ENCODE measurements at regions not wholly inside any gene's neighbourhood (a gene's known extent, or its start where the extent isn't known, plus 50 kb on each side); places are given as distances from the start of the nearest gene placed in this dataset.

GRCh38 chr11:69375316-69376154 is 81.6 kb downstream of the MYEOV start:
- 66 to 90% methylated on average over 4 to 12 of the region's 22 CpGs for WGBS, 2 donors

GRCh38 chr11:69376155-69377028 is 82.4 kb downstream of the MYEOV start:
- no peak for DNase-seq
- H3K4me3 ChIP-seq: peak overlapping the region in 2 of 4 donors; percentile 15 to 40
- WGBS, 2 donors: 68 to 84% methylated on average over 6 to 14 of the region's 20 CpGs
- H3K4me1 ChIP-seq: peaks cover 12 to 59% (median 27%) of the 10 kb centered on the region in 3 donors
- no peak for TF ChIP-seq CTCF (IDR thresholded peaks at IDR 0.05)
- no peak for TF ChIP-seq POLR2A (IDR thresholded peaks at IDR 0.05)
- no peaks in the 10 kb centered on the region for H3K9me3 ChIP-seq
- intact Hi-C loops (cut with DNase I): no loop called here
- H3K27ac ChIP-seq: peak overlapping the region; percentile 44 to 85 (median 76)
- no peaks in the 10 kb centered on the region for H3K36me3 ChIP-seq
- H3K27me3 ChIP-seq: no peaks in the 10 kb centered on the region

More at GRCh38 chr11:69375316-69376154, 81.6 kb downstream of the MYEOV start:
- intact Hi-C loops (cut with DNase I): no loop called here
- TF ChIP-seq CTCF (IDR thresholded peaks at IDR 0.05) (peak in 1 of 6 experiments; percentile 19), POLR2A (IDR thresholded peaks at IDR 0.05) (no peak)
- DNase-seq: no peak
- H3K27me3 ChIP-seq: no peaks in the 10 kb centered on the region
- peaks cover 12 to 59% (median 27%) of the 10 kb centered on the region in 3 donors for H3K4me1 ChIP-seq
- no peaks in the 10 kb centered on the region for H3K36me3 ChIP-seq
- H3K27ac ChIP-seq: peak overlapping the region in 3 of 4 donors; percentile 68 to 85 (median 83)
- H3K9me3 ChIP-seq: no peaks in the 10 kb centered on the region
- no peak overlapping the region for H3K4me3 ChIP-seq

GRCh38 chr11:69377029-69377952 is 83.3 kb downstream of the MYEOV start:
- DNase-seq: no peak
- intact Hi-C loops (cut with DNase I): no loop called here
- TF ChIP-seq CTCF (IDR thresholded peaks at IDR 0.05) (no peak), POLR2A (IDR thresholded peaks at IDR 0.05) (no peak)
- 22 to 39% methylated on average over 10 to 30 of the region's 54 CpGs for WGBS, 2 donors
- no peaks in the 10 kb centered on the region for H3K27me3 ChIP-seq
- peak overlapping the region in 3 of 4 donors; percentile 2 to 40 (median 15) for H3K4me3 ChIP-seq
- peaks cover 12 to 68% (median 27%) of the 10 kb centered on the region in 3 donors for H3K4me1 ChIP-seq
- no peaks in the 10 kb centered on the region for H3K36me3 ChIP-seq
- no peaks in the 10 kb centered on the region for H3K9me3 ChIP-seq
- H3K27ac ChIP-seq: peak overlapping the region; percentile 44 to 85 (median 76)

- Histone ChIP-seq H3K27ac (peak overlapping the region; percentile 23 to 85 (median 64)), H3K4me1 (peaks cover 12 to 69% (median 27%) of the 10 kb centered on the region in 3 donors), H3K4me3 (no peak overlapping the region), H3K9me3 (no peaks in the 10 kb centered on the region), H3K27me3 (no peaks in the 10 kb centered on the region), H3K36me3 (no peaks in the 10 kb centered on the region)
- DNase-seq: no peak
- intact Hi-C loops (cut with DNase I): no loop called here
- WGBS, 2 donors: 37 to 69% methylated on average over 2 to 3 of the region's 13 CpGs
- TF ChIP-seq CTCF (IDR thresholded peaks at IDR 0.05) (no peak), POLR2A (IDR thresholded peaks at IDR 0.05) (no peak)
Measured at GRCh38 chr11:69377953-69378302, 84.0 kb downstream of the MYEOV start.

All from esophagus squamous epithelium (tissue), 5 donors.